NCI-H446 (cell line): ENCODE measurements at regions not wholly inside any gene's neighbourhood (a gene's known extent, or its start where the extent isn't known, plus 50 kb on each side); places are given as distances from the start of the nearest gene placed in this dataset.

ENCODE experiments used
- DNase-seq, 2 experiments: peaks; one replicate each; lab custom pipeline; 2025; lab: John Stamatoyannopoulos, UW

DNA sequence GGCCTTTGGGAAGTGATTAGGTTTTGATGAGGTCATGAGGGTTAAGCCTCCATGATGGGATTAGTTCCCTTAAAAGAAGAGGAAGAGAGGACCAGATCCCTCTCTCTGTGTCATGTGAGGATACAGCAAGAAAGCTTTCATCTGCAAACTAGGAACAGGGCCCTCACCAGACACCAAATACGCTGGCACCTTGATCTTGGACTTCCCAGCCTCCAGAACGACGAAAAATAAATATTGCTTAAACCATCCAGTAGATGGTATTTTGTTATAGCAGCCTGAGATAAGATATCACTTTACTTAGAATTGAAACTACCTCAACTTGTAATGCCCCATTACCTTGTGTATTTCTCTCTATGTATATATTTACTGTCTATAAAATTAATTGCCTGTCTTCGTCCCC is 65.4 kb upstream of the NNAT start:
- DNase-seq: no peak

DNA sequence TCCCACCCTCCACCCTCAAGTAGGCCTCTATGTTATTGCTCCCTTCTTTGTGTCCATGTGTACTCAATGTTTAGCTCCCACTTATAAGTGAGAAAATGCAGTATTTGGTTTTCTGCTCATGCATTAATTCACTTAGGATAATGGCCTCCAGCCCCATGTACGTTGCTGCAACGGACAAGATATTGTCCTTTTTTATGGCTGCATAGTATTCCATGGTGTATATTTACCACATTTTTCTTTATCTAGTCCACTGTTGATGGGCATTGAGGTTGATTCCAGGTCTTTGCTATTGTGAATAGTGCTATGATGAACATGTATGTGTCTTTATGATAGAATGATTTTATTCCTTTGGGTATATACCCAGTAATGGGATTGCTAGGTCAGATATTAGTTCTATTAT is 64.1 kb upstream of the NNAT start:
- no peak for DNase-seq

DNA sequence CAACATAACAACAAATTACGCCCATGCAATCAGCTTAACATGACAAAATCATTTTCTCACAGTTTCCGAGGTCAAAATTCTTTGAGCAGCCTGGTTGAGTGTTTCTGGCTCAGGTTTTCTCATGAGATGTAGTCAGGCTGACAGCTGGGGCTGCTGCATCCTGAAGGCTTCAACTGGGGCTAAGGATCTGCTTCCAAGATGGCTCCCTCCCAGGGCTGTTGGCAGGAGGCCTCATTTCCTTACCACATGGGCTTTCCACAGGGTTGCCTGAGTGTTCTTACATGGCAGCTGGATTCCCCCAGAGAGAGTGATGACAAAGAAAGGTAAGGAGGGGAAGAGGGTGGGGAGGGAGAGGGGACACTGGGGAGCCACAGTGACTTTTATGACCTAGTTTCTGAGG is 63.1 kb upstream of the NNAT start:
- DNase-seq: peak in 1 of 2 experiments; percentile 25

DNA sequence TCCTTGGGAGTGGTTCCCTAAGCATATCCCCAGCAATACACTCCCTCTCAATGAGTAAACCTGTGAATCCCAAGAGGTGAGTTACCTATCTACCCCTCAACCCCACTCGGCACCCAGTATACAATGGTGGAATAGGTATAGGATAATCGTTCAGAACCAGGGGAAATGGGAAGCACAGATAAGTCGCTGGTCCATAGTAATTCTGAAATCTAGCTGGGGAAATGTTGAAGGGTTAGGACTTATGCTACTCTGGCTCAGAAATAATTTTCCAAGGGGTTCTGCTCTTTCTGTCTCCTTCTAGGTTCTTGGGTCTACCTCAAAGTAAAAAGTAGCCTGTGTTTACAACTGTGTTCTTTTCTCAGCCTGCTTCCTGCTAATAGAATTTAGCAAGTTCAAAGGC is 62.3 kb upstream of the NNAT start:
- DNase-seq: no peak

DNA sequence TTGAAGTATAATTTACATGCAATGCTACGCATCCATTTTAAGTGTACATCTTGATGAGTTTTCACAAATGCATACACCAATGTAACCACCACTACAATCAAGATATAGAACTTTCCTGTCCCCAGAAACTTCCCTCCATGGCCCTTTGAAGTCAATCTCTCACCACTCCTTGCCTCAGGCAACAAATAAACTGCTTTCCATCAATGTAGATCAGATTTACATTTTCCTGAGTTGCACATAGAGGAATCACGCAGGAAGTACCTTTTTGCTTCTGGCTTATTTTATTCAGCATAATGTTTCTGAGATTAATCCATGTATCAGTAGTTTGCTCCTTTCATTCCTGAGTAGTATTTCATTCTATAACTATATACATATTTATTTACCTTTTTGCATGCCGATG is 59.6 kb upstream of the NNAT start:
- DNase-seq: no peak

DNA sequence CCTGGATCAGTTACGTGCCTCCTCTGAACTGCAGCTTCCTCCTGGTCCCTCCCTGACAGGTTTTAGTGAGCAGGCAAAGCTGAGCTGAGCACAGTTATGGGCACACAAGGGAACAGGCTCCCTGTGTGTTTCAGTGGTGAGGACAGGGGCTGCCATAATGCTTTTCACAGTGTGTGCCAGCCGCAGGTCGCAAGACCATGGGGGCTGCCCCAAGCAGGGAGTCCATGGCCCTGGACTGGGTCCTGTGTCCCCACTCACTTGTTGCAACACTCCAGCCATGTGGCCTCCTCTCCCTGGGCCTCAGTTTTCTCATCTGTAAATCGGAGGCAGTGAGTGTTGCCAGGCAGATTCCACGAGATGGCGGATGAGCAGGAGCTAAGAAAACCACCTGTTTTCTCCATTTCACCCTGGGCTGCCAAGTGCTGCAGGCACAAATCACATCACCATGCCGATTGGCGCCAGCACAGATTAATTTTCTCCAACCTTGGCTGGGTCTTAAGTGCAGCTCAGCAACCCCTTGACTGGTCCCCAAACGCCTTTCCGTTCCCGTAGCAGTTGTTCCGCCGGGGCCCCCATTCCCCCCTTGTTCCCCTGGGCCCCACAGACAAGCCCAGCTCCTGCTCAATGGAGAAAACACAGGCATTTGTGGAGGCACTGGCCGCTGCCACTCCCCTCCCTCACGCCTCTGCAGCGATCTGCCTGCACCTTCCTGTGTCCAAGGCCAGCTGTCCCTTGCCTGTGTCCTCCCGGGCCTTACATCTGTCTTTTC is 57.1 kb upstream of the NNAT start:
- DNase-seq: no peak

DNA sequence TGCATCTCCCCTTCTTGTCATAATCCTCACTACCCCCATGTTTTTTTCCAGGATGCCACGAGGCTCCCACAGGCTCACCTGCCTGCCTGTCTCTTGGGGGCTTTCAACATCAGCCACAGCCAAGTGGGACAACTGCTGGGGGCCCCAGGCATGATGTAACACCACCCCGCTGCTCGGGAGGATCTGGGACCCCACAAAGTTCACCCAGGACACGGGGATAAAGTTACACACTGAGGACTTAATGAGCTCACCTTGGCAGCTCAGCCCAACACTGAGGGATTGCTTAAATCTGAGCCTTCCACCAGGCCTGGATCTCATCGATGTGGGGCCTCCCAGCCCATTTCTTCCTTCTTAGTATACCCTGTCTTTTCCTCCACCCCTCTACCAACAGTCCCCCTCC is 56.4 kb upstream of the NNAT start:
- no peak for DNase-seq
